ENCODE measurements at regions not wholly inside any gene's neighbourhood (a gene's known extent, or its start where the extent isn't known, plus 50 kb on each side); places are given as distances from the start of the nearest gene placed in this dataset.
"Not testable (repeated sequence)": the region's sequence is repeated elsewhere in the genome, so short reads cannot be mapped to it uniquely, and the experiment has no call there.

GRCh38 chr4:165548702-165549101 is 169.9 kb downstream of the CPE start:
- no peak for DNase-seq (ENCODE audit: low spot score)

GRCh38 chr4:165553221-165553810 is 174.5 kb downstream of the CPE start:
- no peak for DNase-seq (ENCODE audit: low spot score)

DNA sequence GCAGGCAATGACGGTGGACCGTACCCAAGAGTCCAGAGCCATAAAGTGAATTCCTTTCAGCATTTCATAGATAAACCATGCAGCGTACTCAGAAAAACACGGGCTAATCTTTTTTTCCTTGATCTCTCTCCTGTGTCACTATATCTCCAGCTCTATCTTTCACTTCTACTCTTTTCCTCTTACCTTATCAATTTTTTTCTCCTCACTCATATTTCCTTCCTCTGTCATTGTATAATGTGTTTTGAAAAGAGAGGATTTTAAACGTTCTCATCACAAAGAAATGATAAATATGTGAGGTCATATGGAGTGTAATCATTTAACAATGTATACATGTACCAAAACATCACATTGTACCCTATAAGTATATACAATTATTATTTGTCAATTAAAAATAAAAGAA is 176.5 kb downstream of the CPE start:
- DNase-seq (ENCODE audit: low spot score): no peak

DNA sequence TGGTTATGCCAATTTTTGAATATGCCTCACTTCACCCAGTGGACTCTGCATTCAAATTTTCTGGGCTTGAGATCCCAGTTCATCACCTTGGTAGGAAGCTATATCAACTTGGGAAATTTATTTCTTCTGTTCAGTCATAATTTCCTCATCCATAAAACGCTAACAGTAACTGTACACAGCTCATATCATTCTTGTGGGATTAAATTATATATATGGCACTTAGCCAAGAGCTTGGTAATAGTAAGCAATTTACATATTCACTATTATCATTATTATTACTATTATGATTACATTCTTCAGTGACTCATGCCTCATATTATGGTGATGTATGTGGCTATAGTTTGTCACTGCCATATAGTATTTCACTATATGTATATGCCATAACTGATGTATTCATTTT is 177.6 kb downstream of the CPE start:
- DNase-seq (ENCODE audit: low spot score): no peak

DNA sequence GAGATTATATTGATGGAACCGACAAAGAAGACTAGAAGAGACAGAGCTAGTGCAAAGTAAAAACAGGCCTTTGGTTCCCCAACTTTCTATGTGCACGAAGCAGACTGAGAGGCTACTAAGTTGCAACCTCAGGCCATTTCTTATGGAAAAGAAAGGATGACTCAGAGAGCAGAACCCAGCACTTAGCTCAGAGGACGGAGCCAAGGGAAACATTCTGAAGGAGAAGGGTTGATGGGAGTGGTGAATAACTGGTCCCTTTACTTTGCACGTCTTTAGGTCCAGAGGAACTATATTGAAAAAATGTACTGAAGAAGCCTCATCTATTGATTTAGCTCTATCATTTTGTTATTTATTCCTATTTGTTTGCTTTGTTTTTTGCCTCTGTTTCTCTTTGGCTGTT is 182.1 kb downstream of the CPE start:
- no peak for DNase-seq (ENCODE audit: low spot score)

DNA sequence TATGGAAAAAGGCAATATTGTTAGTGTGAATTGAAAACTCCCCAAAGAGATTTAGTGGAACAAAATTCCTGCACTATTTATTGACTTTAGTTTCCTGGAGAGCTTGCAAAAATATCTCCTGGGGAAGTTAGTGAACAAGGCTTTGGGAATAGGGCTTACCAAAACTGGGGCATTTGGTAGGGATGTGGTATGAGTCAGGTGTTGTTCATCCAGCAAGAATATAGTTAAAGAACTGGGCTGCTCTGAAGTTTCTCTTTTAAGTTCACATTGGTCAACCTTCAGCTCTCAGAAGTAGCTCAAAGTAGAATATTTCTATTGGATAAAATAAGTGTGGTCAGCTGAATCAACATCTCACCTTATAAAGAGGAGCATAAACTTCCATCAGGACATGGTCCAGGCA is 185.0 kb downstream of the CPE start:
- DNase-seq (ENCODE audit: low spot score): no peak

- DNase-seq (ENCODE audit: low spot score): no peak
Observed at GRCh38 chr4:165569031-165569430, 190.2 kb downstream of the CPE start.

DNA sequence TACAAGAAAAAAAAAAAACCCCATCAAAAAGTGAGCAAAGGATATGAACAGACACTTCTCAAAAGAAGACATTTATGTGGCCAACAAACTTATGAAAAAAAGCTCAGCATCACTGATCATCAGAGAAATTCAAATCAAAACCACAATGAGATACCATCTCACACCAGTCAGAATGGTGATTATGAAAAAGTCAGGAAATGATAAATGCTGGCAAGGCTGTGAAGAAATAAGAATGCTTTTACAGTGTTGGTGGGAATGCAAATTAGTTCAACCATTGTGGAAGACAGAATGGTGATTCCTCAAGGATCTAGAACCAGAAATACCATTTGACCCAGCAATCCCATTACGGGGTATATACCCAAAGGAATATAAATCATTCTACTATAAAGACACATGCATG is 192.7 kb downstream of the CPE start:
- not testable (repeated sequence) for DNase-seq (ENCODE audit: low spot score)

DNA sequence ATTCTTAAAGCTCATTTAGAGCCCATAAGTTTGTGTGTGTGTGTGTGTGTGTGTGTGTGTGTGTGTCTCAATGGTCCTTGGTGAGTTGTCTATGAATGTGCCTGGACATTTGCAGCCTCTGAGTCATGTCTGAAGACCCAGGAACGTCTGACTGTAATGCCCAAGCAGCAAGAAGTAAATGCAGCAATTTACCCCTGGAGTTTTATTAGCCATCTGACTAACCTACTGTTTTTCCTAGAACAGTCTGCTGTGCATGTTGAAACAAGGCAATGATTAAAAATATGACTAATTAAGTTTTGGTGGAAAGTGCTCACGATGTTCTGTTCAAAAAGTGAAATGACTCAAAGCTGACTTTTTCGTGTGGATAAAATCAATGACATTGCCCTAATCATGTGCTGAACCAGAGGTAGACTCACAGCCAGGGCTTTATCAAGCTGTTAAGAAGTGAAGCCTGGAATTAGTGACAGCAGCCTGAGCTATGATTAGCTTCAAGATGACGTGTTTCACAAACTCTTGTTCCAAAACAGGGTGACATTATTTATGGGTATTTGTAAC is 201.6 kb downstream of the CPE start:
- DNase-seq (ENCODE audit: low spot score): peak; percentile 63

GRCh38 chr4:165583341-165583740 is 204.5 kb downstream of the CPE start:
- DNase-seq (ENCODE audit: low spot score): no peak

DNA sequence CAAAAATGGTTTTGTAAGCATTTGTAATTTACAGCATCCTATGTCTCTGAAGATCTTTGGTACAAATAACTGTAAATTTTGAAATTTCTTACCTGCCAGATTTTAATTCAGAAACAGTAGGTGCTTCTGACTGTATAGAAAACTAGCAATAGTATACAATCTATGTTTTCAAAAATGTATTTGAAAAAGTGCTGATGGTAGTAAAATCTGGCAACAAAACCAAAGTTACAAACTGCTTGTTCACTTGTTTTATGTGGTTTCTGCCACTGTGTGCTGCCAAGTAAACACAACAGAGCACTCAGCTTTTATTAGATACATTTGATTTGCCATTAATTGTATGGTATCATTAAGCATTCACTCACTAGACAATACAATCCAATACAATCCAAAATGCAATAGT is 206.1 kb downstream of the CPE start:
- no peak for DNase-seq (ENCODE audit: low spot score)

GRCh38 chr4:165588534-165589315 is 209.9 kb downstream of the CPE start:
- no peak for DNase-seq (ENCODE audit: low spot score)

DNA sequence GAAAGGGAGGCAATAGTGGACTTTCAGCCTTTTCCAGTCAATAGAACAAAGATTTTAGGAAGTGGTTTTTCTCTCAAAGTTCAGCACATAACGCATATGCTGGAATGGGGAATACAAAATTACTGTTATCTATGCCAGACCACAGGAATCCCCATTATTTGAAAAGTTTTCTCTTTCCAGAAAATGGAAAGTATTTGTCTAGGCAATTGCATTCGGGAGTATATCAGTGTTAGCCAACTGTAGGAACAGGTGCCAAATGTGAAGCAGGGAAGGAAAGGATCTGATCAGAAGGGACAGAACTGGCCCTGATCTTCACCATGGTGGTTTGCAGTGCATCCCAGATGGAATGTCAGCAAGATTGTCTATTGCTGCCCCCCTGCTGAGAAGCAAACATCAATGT is 213.6 kb downstream of the CPE start:
- no peak for DNase-seq (ENCODE audit: low spot score)

GRCh38 chr4:165597581-165598480 is 219.0 kb downstream of the CPE start:
- no peak for DNase-seq (ENCODE audit: low spot score)

DNA sequence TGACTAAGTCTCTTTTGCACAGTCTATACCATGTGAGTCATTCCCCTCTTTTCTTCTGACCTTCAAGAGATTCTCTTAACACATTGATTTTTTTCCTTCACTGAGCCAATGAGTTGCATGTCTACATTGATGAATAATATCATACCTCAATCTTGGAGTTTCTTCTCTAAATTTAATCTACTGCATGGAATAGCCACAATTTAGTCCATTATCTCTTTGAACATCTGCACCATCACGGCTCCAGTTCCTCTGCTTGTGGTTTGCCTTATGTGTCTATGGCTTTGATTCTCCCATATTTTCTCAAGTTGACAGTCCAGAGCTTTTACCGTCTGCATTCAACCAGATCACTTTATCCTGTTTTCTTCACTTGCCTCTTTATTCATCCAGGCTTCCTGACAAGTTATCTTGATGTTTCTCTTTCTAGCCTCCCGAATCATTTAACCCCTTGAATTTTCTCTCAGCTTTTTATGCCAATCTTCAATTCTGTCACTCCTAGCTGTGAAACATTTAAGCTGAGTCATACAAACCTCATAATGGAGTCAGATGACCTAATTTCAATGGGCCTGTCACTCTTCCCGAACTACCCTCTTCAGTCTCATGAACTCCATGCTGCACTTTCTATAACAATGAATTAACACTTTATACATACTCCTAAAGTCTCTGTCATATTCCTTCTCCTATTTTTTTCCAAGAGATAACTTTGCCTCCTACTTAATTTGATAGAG is 222.3 kb downstream of the CPE start:
- peak; percentile 20 for DNase-seq (ENCODE audit: low spot score)

- no peak for DNase-seq (ENCODE audit: low spot score)
Observed at GRCh38 chr4:165602621-165603020, 223.8 kb downstream of the CPE start.

DNA sequence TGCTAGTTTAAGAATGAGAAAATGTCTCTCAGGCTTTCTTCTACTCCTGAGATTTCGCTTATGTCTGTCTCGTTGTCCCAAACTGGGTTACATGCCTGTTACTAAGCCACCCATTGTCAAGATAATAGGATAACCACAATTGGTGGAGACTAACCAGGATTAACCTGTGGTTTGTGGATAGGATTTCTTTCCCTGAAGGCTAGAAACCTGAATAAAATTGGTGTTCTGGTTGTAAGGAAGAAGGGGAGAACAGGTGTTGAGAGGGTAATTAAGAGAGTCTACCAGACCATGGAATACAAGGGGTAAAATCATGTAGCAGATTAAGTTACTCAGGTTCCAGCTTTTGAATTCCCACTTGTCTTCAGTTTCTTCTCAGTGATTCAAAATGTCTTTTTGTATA is 225.4 kb downstream of the CPE start:
- no peak for DNase-seq (ENCODE audit: low spot score)

DNA sequence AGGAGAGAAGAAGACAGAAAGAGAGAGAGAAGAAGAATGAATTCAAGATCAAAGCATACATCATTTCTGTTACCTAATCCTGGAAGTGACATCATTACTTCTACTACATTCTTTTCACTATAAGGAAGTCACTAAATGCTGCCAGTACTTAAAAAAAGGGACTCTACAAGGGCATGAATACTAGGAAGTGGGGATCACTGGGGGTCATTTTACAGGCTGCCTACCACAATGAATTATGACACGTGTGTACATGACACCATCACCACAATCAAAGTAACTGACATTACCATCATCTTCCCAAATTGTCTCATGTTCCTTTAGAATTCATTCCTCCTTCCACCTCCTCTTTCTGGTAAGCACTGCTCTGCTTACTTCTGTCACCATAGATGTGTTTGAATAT is 227.0 kb downstream of the CPE start:
- DNase-seq (ENCODE audit: low spot score): no peak

DNA sequence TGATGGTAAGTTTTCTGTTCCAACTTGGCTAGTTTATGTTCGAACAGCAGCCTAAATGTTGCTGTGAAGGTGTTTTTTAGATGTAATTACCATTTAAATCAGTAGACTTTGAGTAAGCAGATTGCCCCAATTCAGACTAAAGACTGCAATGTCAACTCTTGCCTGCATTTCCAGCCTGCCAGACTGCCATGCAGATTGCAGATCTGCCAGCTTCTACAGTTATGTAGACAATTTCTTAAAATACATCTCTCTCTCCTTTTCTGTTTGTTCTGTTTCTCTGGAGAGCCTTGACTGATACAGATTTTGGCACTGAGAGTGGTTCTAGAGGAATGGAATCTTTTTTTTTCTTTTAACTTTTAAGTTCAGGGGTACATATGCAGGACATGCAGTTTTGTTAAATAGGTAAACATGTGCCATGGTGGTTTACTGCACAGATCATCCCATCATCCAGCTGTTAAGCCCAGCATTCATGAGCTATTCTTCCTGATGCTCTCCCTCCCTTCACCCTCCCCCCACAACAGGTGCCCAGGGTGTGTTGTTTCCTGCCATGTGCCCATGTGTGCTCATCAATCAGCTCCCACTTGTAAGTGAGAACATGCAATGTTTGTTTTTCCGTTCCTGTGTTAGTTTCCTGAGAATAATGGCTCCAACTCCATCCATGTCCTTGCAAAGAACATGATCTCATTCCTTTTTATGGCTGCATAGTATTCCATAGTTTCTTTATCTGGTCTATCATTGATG is 227.8 kb downstream of the CPE start:
- DNase-seq (ENCODE audit: low spot score): no peak

DNA sequence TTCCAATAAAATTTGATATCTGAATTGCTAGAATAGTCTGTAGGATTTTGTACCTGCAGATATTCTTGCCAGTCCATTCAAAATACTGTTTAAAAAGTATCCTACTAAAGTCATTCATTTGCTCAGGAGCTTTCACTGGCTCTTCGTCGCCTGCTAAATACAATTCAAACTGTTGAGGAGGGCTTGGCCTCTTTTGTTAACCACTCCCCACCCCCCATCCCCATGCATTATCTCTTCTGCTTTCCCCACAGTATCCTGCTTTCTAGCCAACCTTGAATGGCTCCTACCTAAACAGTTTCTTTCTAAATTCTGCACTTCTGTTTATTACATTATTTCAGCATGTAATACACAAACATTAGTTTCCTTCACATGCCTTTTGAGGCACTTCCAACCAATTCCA is 230.8 kb downstream of the CPE start:
- no peak for DNase-seq (ENCODE audit: low spot score)

Data from RKO (cell line).